HG02943 (cell line): ENCODE measurements at regions not wholly inside any gene's neighbourhood (a gene's known extent, or its start where the extent isn't known, plus 50 kb on each side); places are given as distances from the start of the nearest gene placed in this dataset.
"Not testable (repeated sequence)": the region's sequence is repeated elsewhere in the genome, so short reads cannot be mapped to it uniquely, and the experiment has no call there.

Experiments used
- ATAC-seq: cut with Tn5 transposase; IDR thresholded peaks from one replicate; pipeline ENCODE4 v1.9.1; 2021; ENCODE audit warnings: mild to moderate bottlenecking, low read depth, moderate library complexity; ENCODE audit not compliant: unreplicated experiment

DNA sequence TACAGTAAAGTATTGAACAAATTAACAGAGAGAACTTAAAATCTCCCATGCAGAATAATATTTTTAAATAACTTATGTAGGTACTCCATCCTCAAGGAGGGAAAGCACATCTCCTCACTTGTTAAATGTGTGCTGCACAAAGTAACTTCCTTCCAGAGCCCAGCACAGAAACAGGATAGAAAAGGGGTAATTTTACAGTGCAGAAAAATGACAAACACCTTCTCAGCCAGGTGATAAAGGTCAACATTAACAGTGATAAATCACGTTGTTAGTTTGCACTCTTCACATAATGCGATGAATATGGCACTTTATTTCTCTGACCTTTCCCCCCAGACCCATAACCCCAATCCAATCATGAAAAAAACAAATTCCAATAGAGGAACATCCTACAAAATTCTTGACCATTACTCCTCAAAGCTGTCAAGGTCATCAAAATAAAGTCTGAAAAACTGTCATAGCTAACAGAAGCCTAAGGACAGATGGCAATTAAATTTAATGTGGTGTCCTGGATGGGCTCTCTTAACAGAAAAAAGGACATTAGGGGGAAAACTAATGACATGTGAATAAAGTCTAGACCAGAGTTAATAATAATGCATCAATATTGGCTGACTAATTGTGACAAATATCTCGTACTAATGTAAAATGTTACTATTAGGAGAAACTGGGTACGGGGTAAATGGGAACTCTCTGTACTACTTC lies 547.4 kb upstream of the AGA start:
- no peak for ATAC-seq

- ATAC-seq, result no peak
Observed at GRCh38 chr4:178003098-178003657, 560.9 kb upstream of the AGA start.

- ATAC-seq, result no peak
Observed at GRCh38 chr4:178010596-178010995, 568.4 kb upstream of the AGA start.

DNA sequence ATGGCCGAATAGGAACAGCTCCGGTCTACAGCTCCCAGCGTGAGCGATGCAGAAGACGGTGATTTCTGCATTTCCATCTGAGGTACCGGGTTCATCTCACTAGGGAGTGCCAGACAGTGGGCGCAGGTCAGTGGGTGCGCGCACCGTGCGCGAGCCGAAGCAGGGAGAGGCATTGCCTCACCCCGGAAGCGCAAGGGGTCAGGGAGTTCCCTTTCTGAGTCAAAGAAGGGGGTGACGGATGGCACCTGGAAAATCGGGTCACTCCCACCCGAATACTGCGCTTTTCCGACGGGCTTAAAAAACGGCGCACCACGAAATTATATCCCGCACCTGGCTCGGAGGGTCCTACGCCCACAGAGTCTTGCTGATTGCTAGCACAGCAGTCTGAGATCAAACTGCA lies 572.8 kb upstream of the AGA start:
- ATAC-seq, result not testable (repeated sequence)

- no peak for ATAC-seq
Observed at GRCh38 chr4:178026999-178027398, 584.8 kb upstream of the AGA start.

DNA sequence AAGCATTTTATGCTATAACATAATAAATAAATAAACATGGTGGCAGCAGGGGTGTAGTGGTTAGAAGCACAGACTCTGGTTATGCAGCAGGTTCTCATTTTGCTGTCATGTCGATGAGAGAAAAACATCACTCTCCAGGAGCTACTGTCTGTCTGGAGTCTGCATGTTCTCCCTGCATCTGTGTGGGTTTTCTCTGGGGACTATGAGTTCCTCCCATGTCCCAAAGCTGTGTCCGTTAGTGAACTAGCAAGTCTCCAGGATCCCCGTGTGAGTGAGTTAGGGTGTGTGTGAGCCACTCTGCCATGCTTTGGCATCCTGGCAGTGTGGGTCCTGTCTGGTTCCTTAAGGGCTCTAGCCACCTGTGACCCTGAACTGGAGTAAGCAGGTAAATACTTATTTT lies 585.6 kb upstream of the AGA start:
- no peak for ATAC-seq

DNA sequence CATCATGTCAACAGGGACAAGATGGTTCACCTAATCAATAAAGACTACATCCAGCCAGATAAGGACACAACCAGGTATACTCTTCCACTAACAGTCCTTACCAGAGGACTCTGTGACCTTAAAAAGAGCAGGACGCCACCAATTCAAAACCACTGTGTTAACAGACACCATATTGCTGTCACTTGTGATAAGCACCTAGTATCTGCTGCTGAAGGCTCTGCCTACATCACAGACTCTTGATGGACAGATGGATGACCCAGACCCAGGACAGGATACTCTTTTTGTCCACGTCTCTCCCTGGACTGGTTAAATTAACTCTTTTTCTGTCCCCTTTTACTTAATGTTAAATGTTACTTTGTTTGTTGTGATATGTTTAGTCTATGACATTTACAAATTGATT lies 586.2 kb upstream of the AGA start:
- ATAC-seq, result no peak

- no peak for ATAC-seq
Observed at GRCh38 chr4:178037459-178038214, 595.4 kb upstream of the AGA start.

GRCh38 chr4:178056996-178057395 lies 614.8 kb upstream of the AGA start:
- no peak for ATAC-seq

GRCh38 chr4:178063568-178063967 lies 621.3 kb upstream of the AGA start:
- no peak for ATAC-seq

GRCh38 chr4:178066338-178066941 lies 624.2 kb upstream of the AGA start:
- no peak for ATAC-seq

DNA sequence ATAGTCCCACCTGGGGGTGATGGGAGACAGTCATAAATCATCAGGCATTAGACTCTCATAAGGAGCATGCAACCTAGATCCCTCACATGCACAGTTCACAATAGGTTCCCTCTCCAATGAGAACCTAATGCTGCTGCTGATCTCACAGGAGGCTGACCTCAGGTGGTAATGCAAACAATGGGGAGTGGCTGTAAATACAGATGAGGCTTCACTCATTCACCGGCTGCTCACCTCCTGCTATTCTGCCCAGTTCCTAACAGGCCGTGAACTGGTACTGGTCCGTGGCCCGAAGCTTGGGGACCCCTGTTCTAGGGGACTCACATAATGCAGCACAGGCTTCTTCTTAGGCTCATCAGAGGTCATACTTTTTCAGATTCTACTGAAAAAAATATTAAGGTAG lies 625.9 kb upstream of the AGA start:
- no peak for ATAC-seq

DNA sequence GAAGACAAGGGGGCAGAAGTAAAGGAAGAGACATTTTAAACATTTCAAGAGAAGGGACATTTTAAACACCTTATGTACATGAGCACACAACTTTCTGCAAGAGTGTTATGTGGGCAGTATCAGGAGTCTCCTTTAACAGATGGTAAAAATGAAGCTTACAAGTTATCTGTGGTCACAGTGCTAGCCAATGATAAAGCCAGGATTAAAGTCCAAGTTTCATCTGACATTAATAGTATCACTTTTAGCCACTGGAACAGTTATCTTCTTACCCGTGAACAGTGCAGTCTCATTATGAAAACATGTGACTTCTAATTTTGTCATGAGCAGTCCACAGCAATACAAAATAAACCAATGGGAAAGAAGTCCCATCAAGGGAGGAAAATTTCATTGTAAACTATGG lies 627.9 kb upstream of the AGA start:
- ATAC-seq, result no peak

DNA sequence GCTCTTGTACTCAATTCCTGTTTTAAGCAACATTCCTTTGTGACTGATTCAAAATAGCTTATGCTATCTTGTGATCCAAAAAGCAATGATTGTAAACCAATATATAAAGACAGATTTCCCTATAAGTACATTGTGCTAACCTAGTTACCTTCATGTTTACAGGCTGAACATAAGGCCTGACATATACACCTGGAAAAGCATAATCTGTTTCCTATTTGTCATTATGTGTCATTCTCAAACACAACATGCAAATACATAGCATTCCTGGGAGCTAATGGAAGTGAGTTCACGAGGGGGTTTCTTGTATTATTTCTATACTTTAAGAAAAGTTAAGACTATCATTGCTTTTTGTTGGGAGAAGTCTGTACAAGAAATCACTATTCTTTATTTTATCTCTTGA lies 638.1 kb upstream of the AGA start:
- no peak for ATAC-seq

DNA sequence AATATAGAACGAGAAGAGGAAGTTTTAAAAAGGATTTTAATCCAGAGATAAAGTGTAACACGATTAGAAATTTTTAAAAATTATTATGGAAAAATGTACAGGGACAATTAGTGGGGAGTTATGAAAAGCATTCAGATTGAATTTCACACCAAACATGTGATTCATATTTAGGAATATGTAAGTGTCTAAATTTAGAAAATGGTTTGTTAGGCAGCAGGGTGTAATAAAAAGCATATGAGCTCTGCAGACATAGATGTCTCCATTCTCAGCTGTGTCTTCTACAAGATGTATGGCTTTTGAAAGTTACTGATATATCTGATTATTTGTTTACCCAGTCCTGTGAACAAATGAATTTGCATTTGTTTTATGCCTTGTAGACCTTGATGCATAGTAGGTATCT lies 638.9 kb upstream of the AGA start:
- no peak for ATAC-seq

- ATAC-seq, result no peak
Observed at GRCh38 chr4:178081896-178082295, 639.7 kb upstream of the AGA start.

DNA sequence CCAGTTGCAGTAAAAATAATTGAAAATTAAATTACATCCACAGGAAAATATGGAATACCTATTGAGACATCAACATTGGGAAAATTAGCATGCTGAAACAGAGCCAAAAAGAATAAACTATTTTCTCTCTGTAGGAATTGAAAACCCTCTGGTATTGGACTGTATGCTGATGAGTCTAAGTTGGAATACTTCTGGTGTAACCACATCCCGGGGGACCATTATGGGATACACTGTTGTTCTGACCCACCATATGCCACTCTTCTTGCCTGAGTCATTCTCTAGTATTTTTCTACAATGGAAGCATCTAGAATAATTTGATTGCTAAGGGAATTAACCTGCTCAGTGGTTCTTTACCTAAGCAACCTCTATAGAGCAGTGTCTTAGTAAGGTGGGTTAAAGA lies 640.7 kb upstream of the AGA start:
- ATAC-seq, result no peak

- ATAC-seq, result no peak
Observed at GRCh38 chr4:178083968-178084367, 641.7 kb upstream of the AGA start.

GRCh38 chr4:178086320-178086719 lies 644.1 kb upstream of the AGA start:
- no peak for ATAC-seq

DNA sequence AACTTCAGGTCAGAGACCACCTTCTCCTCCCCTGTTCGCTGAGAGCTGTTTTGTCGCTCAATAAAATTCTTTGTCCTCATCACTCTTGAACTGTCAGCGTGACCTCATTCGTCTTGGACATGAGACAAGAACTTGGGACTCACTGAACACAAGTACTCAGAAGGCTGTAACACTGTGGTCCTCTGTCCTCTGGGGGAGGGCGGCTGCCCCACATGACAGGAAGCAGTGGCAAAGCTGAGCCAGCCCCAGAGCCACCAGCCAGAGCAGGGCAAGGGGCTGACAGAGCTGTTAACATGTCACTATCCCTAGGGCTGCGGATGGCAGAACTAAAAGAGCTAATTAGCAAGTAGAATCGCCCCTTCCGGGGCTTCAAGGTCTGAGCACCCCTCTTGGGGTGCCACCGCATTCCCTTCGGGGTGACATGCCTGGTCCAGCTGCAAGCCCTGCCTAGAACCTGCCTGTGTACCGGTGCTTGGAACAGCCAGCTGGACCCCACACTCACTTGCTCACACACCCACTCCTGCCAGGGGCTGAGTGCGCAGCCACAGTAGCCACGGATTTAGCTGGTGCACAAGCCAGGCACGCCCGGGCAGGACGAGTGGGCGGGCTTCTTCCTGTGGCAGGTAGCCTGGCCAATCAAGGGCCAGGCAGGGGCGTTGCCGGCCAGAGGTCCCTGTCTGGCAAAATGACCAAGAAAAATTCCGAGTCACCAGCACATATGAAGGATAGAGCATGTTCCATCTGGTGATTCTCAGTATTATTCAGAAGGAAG lies 648.6 kb upstream of the AGA start:
- ATAC-seq, result no peak

DNA sequence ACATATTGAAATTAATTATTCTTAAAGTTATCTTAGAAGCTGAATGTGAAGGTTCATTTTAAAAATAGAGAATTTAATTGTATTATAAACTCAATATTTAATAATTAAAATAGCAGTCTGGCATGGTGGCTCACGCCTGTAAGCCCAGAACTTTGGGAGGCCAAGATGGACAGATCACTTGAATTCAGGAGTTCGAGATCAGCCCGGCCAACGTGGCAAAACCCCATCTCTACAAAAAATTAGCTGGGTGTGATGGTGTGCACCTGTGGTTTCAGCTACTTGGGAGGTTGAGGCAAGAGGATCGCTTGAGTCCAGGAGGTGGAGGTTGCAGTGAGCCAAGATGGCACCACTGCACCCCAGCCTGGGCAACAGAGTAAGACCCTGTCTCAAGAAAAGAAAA lies 659.9 kb upstream of the AGA start:
- no peak for ATAC-seq
